ENCODE measurements at regions not wholly inside any gene's neighbourhood (a gene's known extent, or its start where the extent isn't known, plus 50 kb on each side); places are given as distances from the start of the nearest gene placed in this dataset.

- TF ChIP-seq POLR2A (IDR thresholded peaks at IDR 0.05; ENCODE audit: low read depth, low read length) (no peak), TAF1 (IDR thresholded peaks at IDR 0.05; ENCODE audit: low read depth, low read length) (no peak), POLR2AphosphoS5 (IDR thresholded peaks at IDR 0.05; ENCODE audit: low read depth, low read length) (no peak)
These were observed 590.5 kb downstream of the ETS1 start for GRCh38 chr11:127996825-127997224.

All from GM12891 (cell line).